Gastrocnemius medialis (tissue), 4 donors: ENCODE measurements at regions not wholly inside any gene's neighbourhood (a gene's known extent, or its start where the extent isn't known, plus 50 kb on each side); places are given as distances from the start of the nearest gene placed in this dataset.

ENCODE experiments used
- ATAC-seq, 2 donors: fragments of 150-250 bp; one replicate each; pipeline ENCODE4 v1.9.1; 2016
- DNase-seq, 2 donors: peaks; one replicate each; pipeline ENCODE4 v3.0.0-alpha.2; 2019
- H3K27ac ChIP-seq, 4 donors: fragments of 200-600 bp; sonication (generic); 1 replicate in 1 of 4; 2 replicates in 3 of 4; pipeline ENCODE4 v1.5.1; 2016 to 2018; ENCODE audit warnings: mild to moderate bottlenecking in 2 of 4, moderate library complexity in 1 of 4
- H3K27me3 ChIP-seq, 3 donors: fragments of 200-600 bp; sonication (generic) in 2 of 3; 1 replicate in 1 of 3; 2 replicates in 2 of 3; pipeline versions ENCODE4 v1.5.1 to v1.6.0; 2016 to 2019; ENCODE audit warnings: mild to moderate bottlenecking in 1 of 3, moderate library complexity in 1 of 3
- H3K36me3 ChIP-seq, 2 donors: fragments of 200-600 bp; sonication (generic) in 1 of 2; one replicate each; pipeline ENCODE4 v1.5.1; 2017 to 2018
- H3K4me1 ChIP-seq, 2 donors: fragments of 200-600 bp; sonication (generic) in 1 of 2; one replicate each; pipeline ENCODE4 v1.5.1; 2016 to 2017; ENCODE audit warnings: mild to moderate bottlenecking in 2 of 2
- H3K4me3 ChIP-seq, 4 donors: fragments of 200-600 bp; sonication (generic) in 3 of 4; 1 replicate in 1 of 4; 2 replicates in 3 of 4; pipeline ENCODE4 v1.5.1; 2016 to 2019; ENCODE audit warnings: mild to moderate bottlenecking in 2 of 4
- H3K9me3 ChIP-seq, 3 donors: fragments of 200-600 bp; sonication (generic) in 2 of 3; 1 replicate in 1 of 3; 2 replicates in 2 of 3; pipeline ENCODE4 v1.5.1; 2016 to 2019
- CTCF ChIP-seq, 5 experiments: fragments of 450-650 bp in 3 of 5; fragments of 200-600 bp in 2 of 5; sonication (generic) in 2 of 5; IDR thresholded peaks in 4 of 5; conservative IDR thresholded peaks in 1 of 5; 1 replicate in 4 of 5; 2 replicates in 1 of 5; pipeline ENCODE4 v1.5.1; 2016 to 2019; ENCODE audit warnings: antibody characterized with exemption in 5 of 5, mild to moderate bottlenecking in 3 of 5, moderate library complexity in 3 of 5
- POLR2A ChIP-seq, 2 donors: fragments of 450-650 bp; IDR thresholded peaks; one replicate each; pipeline ENCODE4 v1.6.1; 2017; ENCODE audit warnings: antibody characterized with exemption in 2 of 2, mild to moderate bottlenecking in 2 of 2, moderate library complexity in 2 of 2
- in situ Hi-C, 4 donors: fragments of 200-750 bp; cut with MboI; loops; one replicate each; pipeline versions ENCODE4 v1.15.0 to v1.8.0; 2017; ENCODE audit warnings: low sequenced_read_pairs in 4 of 4
- intact Hi-C: fragments of 100-400 bp; cut with DNase I; formaldehyde crosslinking; loops from one replicate; pipeline ENCODE4 v1.15.1; 2023; ENCODE audit warnings: low total_unique reads

GRCh38 chr4:129346734-129347133 is 250.8 kb downstream of the C4orf33 start:
- H3K4me3 ChIP-seq, result no peak overlapping the region
- no peak for TF ChIP-seq POLR2A (IDR thresholded peaks at IDR 0.05)
- TF ChIP-seq CTCF (IDR thresholded peaks at IDR 0.05 in 4 of 5, conservative IDR thresholded peaks at IDR 0.05 in 1 of 5), result no peak
- intact Hi-C loops (no loop called here), in situ Hi-C loops (no loop called here)
- no peak overlapping the region for H3K27ac ChIP-seq
- H3K9me3 ChIP-seq, result no peaks in the 10 kb centered on the region
- H3K4me1 ChIP-seq, result no peaks in the 10 kb centered on the region
- DNase-seq, result no peak
- ATAC-seq, result no peak
- no peaks in the 10 kb centered on the region for H3K36me3 ChIP-seq
- H3K27me3 ChIP-seq, result no peaks in the 10 kb centered on the region

GRCh38 chr4:129350834-129351721 is 255.1 kb downstream of the C4orf33 start:
- TF ChIP-seq POLR2A (IDR thresholded peaks at IDR 0.05) (no peak), CTCF (IDR thresholded peaks at IDR 0.05 in 4 of 5, conservative IDR thresholded peaks at IDR 0.05 in 1 of 5) (no peak)
- H3K9me3 ChIP-seq, result no peaks in the 10 kb centered on the region
- no peaks in the 10 kb centered on the region for H3K36me3 ChIP-seq
- H3K27ac ChIP-seq, result no peak overlapping the region
- H3K4me3 ChIP-seq, result no peak overlapping the region
- H3K4me1 ChIP-seq, result no peaks in the 10 kb centered on the region
- intact Hi-C loops (no loop called here), in situ Hi-C loops (no loop called here)
- no peak for DNase-seq
- ATAC-seq, result no peak
- no peaks in the 10 kb centered on the region for H3K27me3 ChIP-seq

- ATAC-seq (no peak), DNase-seq (no peak)
- H3K27ac ChIP-seq, result no peak overlapping the region
- H3K4me1 ChIP-seq, result no peaks in the 10 kb centered on the region
- no peaks in the 10 kb centered on the region for H3K27me3 ChIP-seq
- no peak overlapping the region for H3K4me3 ChIP-seq
- H3K36me3 ChIP-seq, result no peaks in the 10 kb centered on the region
- TF ChIP-seq CTCF (IDR thresholded peaks at IDR 0.05 in 4 of 5, conservative IDR thresholded peaks at IDR 0.05 in 1 of 5), result no peak
- TF ChIP-seq POLR2A (IDR thresholded peaks at IDR 0.05), result no peak
- no peaks in the 10 kb centered on the region for H3K9me3 ChIP-seq
- in situ Hi-C loops (no loop called here), intact Hi-C loops (no loop called here)
Measured at GRCh38 chr4:129352480-129352879, 256.5 kb downstream of the C4orf33 start.

- no peak for TF ChIP-seq POLR2A (IDR thresholded peaks at IDR 0.05)
- Histone ChIP-seq H3K4me1 (no peaks in the 10 kb centered on the region), H3K36me3 (no peaks in the 10 kb centered on the region), H3K4me3 (no peak overlapping the region), H3K27ac (no peak overlapping the region), H3K27me3 (no peaks in the 10 kb centered on the region), H3K9me3 (no peaks in the 10 kb centered on the region)
- DNase-seq (no peak), ATAC-seq (no peak)
- in situ Hi-C loops (no loop called here), intact Hi-C loops (no loop called here)
Measured at GRCh38 chr4:129353490-129353889, 257.5 kb downstream of the C4orf33 start.

- Histone ChIP-seq H3K4me3 (no peak overlapping the region), H3K36me3 (no peaks in the 10 kb centered on the region), H3K9me3 (no peaks in the 10 kb centered on the region), H3K27me3 (no peaks in the 10 kb centered on the region), H3K27ac (no peak overlapping the region), H3K4me1 (no peaks in the 10 kb centered on the region)
- ATAC-seq (no peak), DNase-seq (no peak)
- intact Hi-C loops, result no loop called here
- TF ChIP-seq CTCF (IDR thresholded peaks at IDR 0.05 in 4 of 5, conservative IDR thresholded peaks at IDR 0.05 in 1 of 5), result no peak
- TF ChIP-seq POLR2A (IDR thresholded peaks at IDR 0.05), result no peak
- in situ Hi-C loops, result no loop called here
Measured at GRCh38 chr4:129355031-129355430, 259.1 kb downstream of the C4orf33 start.
